KG1 (cell line): ENCODE measurements at regions not wholly inside any gene's neighbourhood (a gene's known extent, or its start where the extent isn't known, plus 50 kb on each side); places are given as distances from the start of the nearest gene placed in this dataset.

Experiments used
- DNase-seq: peaks from one replicate; lab custom pipeline; 2025; lab: John Stamatoyannopoulos, UW

GRCh38 chr20:52637201-52637600 lies 335.0 kb upstream of the TSHZ2 start:
- DNase-seq = no peak

DNA sequence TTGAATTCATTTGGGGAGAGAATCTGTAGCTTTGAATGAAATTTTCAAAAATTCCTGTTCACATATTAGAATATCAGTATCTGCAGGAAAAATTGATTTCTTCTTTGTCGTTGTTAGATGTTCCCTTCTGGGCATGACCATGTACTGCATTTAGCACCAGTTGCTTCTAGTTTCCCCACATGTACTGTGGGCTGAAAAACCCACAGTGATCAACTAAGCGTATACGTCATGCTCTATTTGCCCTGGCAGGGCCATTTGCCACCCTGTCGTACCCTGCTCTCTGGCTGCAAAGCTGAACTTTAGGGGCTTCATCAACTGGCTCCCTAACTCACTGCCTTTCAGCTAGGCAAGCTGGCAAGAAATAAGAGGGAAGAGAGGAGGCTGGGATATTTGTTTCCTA lies 340.7 kb upstream of the TSHZ2 start:
- DNase-seq = no peak

DNA sequence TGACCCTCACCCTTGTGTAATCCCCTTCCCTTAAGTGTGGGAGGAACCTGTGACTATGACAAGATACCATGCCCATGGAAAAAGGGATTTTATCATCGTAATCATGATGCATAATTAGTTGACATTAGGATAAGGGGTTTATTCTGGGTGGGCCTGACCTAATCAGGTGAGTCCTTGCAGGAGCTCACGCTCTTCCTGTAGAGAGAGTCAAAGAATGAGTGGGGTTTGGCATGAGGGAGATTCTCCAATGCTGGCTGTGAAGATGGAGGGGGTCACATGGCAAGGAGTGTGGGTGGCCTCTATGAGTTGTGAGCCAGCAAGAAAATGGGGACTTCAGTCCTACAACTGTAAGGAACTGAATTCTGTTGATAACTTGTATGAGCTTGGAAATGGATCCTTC lies 342.0 kb upstream of the TSHZ2 start:
- DNase-seq = no peak

DNA sequence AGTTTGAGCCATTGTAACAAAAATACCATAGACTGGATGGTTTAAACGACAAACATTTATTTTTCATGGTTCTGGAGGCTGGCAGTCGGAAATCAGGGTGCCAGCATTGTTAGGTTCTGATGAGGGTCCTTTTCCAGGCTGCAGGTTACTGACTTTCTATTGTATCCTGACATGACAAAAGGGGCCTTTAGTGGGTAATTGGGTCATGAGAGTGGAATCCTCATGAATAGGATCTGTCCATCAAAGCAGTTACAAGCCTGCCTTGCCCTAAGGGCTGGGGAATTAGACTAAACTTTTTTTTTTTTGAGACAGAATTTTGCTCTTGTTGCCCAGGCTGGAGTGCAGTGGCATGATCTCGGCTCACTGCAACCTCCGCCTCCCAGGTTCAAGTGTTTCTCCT lies 347.9 kb upstream of the TSHZ2 start:
- DNase-seq = no peak

DNA sequence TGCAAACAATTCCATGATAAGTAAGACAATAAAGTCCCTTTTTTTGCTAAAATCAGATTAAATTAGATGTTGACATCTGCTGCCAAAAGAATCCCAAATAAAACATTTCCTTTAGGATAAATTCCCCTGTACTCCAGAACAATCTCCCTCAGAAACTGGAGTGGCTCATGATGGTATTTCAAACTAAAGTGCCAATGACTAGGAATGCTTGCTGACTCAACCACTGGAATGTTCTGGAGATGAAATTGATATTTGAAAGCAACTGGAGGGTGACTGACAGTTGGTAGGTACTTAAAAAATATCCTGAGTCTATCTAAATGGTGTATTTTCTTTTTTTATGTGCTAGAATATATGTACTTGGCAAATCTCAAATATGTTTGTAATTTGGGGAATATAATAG lies 350.1 kb upstream of the TSHZ2 start:
- DNase-seq = no peak

DNA sequence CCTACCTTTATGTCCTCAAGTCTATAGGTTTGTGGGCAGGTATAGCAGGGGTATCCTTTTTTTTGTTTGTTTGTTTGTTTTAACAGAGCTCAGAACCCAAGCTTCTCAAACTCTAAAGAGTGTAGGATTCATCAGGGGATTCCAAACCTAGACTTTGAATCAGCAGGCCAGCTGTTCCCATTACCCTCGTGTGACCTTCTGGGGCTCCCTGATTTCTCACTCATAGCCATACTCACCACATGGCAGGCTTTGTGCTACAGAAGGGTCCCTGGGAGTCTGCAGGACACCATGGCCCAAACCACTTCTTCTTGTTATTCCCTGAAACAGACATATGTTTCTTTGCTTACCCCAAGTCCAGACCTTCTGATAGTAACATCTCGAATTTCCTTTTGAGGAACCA lies 350.8 kb upstream of the TSHZ2 start:
- no peak for DNase-seq

GRCh38 chr20:52619671-52620070 lies 352.5 kb upstream of the TSHZ2 start:
- no peak for DNase-seq

GRCh38 chr20:52619101-52619500 lies 353.1 kb upstream of the TSHZ2 start:
- no peak for DNase-seq

DNA sequence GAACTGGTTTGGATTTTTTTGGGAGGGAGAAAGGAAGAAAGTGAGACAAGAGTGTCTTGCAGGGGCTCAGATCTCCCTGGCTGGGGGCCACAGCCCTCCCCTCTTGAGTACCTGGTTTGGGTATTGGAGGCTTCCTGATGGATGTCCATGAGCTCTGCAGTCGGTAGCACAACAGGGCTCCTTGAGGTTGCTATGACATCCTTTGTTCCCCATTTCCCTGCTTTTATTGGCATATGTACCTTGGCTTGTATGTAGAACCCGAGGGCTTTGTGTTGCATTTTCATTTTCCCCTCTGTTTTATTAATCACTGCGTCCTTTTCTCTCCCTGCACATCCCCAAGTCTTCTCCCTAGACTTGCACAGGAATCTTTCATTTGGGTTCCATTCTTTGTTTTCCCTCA lies 355.5 kb upstream of the TSHZ2 start:
- no peak for DNase-seq

DNA sequence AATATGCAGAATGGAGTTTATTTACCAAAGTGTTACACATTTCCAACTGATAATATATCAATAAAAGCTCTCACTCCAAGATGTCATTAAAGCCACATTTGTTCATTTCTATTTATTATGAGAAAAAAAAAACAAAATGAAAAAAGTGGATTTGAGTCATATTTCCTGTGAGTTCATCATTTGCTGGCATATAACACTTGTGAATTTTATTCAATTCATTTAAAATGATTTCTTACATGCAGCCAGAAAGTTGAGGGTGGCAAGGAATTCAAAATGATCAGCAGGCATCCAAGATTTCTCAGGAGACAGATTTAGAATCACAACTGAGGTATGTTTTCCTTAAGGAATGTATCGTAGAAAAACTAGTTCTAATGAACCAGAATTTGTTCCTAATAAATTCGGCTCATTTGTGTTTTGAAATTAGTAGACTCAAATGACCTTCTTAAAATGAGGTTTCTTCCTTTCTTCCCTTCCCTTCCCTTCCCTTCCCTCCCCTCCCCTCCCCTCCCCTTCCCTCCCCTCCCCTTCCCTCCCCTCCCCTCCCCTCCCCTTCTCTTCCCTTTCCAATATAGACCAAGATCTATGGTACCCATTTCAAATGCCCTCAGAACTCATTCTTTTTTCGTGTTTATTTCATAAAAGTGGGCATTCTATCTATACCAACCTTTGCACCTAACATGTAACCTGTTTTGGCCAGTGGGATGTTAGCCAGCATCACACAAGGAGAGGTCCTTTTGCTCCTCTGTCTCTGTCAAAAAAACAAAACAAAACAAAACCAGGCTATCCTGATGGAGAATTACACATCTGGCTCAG lies 357.9 kb upstream of the TSHZ2 start:
- DNase-seq = no peak

DNA sequence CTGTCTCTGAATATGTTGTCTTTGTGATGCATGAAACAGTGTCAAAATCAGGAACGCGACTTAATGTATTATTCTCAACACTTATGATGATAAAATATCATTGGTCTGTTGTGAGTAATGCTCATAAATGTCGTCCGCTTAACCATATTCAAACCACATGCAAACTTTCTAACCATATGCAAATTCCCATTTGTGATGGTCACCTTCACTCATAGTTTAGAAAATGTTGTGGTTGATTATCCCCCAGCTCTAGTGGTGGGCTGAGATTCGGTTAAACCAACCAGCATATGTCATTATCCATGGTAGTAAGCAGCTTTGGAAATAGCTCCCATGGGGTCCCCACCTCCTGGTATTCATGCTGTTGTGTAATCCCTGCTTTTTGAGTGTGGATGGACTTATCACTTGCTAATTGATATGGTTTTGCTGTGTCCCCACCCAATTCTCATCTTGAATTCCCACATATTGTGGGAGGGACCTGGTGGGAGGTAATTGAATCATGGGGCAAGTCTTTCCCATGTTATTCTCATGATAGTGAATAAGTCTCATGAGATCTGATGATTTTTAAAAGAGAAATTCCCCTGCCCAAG lies 360.0 kb upstream of the TSHZ2 start:
- no peak for DNase-seq

GRCh38 chr20:52610749-52611148 lies 361.4 kb upstream of the TSHZ2 start:
- DNase-seq = no peak

GRCh38 chr20:52601295-52601971 lies 370.7 kb upstream of the TSHZ2 start:
- no peak for DNase-seq

GRCh38 chr20:52596256-52596655 lies 375.9 kb upstream of the TSHZ2 start:
- DNase-seq = no peak

- DNase-seq = no peak
Observed at GRCh38 chr20:52595518-52595917, 376.6 kb upstream of the TSHZ2 start.

DNA sequence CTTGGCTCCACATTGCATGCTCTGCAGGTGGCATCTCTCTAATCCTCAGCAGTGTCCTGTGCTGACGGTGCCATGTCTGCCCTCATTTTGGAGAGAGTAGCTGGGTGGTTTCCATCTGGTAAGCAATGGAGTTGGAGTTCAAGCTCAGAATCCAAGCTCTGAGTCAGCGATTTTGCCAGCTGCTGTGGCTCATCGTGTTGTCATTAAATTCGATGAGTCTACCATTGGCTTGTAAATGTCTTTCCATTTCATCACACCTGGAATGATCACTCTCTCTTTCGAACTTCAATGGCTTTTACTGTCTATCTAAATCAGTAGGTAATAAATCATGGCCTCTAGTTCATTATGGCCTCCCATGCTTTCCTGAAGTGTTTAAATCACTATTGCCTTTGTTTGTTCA lies 378.5 kb upstream of the TSHZ2 start:
- no peak for DNase-seq

DNA sequence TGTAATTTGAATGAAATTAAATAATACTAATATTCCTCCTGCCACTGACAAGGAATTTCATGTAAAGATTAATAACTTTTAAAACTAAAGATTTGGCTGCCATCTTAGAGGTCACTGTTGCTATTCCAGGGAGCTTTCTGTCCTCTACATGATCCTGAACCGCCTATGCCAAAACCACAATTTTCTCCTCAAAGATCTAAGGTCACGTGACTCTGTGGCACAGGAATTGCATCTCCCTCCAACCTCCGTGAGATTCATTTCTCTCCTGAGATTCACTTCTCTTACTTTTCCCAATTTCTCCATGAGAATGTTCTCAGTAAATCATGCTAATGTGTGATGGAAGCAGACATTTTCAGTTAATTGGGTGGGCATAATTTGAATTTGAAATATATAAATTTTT lies 379.6 kb upstream of the TSHZ2 start:
- DNase-seq = no peak

- DNase-seq = no peak
Observed at GRCh38 chr20:52590100-52590499, 382.1 kb upstream of the TSHZ2 start.

- DNase-seq = no peak
Observed at GRCh38 chr20:52589251-52589812, 382.8 kb upstream of the TSHZ2 start.

DNA sequence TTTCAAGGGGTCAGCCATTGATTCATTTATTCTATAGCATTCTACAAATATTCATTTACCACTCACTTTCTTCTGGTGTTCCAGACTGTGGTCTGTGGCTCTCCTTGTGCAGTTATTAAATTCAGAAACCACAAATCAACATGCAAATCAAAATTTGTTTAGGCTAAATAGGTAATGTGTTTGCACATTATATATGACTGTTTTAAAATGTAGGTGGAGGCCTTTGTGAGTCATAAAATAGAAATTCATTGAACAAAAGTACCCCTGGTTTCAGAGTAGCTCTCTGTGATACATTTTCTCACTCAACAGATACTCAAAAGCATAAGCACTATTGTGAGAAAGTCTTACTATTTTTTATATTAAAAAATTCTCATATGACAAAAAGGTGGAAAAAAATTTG lies 385.5 kb upstream of the TSHZ2 start:
- DNase-seq = no peak

- no peak for DNase-seq
Observed at GRCh38 chr20:52585333-52585732, 386.8 kb upstream of the TSHZ2 start.

DNA sequence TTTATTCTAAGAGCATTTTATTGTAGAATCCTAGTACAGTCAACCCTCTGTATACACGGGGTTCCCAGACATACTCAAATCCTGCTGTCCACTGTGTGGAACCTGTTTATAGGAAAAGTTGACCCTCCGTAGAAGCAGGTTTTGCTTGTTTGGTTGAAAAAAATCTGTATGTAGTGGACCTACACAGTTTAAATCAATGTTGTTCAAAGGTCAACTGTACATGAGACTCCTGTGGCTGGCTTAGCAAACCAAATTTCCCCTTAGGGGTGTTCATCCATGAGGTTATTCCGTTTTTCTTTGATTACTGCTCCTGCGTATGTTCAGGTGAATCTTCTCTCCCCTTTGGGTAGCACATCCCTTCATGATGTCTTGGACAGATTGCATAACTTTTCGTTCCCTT lies 387.0 kb upstream of the ZFP64 start:
- DNase-seq = no peak

DNA sequence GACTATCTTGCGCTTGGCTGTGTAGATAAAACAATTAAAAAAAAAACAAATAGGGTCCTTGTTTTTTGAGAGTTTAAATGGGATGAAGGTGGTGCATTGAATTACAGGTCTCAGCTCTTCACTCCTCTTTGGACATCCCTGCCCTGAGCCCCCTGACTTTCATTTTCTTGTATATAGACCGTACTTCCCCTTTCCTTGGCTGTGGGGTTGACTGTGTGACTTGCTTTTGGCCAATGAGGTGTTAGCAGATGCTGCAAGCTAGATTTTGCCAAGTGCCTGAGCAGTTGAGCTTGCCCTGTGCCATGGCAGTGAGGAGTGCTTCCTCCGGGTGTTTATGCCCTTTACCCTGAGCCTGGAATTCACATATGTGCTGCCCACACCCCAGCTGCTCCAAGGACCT lies 386.1 kb upstream of the ZFP64 start:
- DNase-seq = no peak
